ENCODE measurements at regions not wholly inside any gene's neighbourhood (a gene's known extent, or its start where the extent isn't known, plus 50 kb on each side); places are given as distances from the start of the nearest gene placed in this dataset.

DNA sequence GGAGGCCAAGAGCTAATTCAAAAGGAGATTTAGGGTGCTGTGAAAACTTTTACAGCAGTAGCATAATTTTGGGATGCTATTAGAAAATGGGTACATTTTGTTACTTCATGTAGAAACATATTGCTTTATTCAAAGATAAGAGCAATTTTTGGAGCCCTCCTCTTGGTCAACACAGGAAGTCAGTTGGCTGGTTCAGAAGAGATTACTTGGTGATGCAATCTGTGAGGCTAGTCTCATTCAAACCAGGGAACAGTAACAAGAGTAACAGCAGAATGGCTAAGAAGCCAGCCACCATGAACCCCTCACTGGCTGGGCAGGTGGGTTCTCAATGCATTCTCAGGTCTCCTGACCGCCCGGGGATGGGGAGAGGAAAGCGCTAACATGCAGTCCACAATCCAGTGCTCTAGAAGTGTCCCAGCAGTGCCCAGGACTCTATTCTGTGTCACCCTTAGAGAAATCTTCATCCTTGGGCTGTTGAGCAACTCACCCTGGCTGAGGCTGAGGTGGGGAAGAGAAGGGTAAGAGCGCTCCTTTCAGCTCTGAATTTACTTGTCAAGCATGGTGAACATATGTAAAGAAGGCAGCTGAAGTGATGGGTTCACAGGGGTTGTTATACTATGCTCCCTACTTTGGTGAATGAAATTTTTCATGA is 262.2 kb upstream of the UBASH3B start:
- no peak overlapping the region for H3K4me3 Mint-ChIP-seq
- no peak overlapping the region for H3K27ac Mint-ChIP-seq
- H3K27me3 Mint-ChIP-seq, result peaks cover 7% of the 10 kb centered on the region
- ATAC-seq (no peak), DNase-seq (no peak)
- peaks cover 5% of the 10 kb centered on the region for H3K4me1 Mint-ChIP-seq
- H3K9me3 Mint-ChIP-seq (ENCODE audit: low read depth), result peaks cover 2% of the 10 kb centered on the region
- ChIA-PET POLR2A (no interaction called here), CTCF (interaction anchor here (0.9 to 1.3 kb wide), 2 partner anchors 9 kb away, joined by 3 read pairs; no protein-coding TSS in a partner anchor)
- intact Hi-C loops (cut with DNase I, micrococcal nuclease), result no loop called here
- H3K36me3 Mint-ChIP-seq (ENCODE audit: low read depth), result no peaks in the 10 kb centered on the region

DNA sequence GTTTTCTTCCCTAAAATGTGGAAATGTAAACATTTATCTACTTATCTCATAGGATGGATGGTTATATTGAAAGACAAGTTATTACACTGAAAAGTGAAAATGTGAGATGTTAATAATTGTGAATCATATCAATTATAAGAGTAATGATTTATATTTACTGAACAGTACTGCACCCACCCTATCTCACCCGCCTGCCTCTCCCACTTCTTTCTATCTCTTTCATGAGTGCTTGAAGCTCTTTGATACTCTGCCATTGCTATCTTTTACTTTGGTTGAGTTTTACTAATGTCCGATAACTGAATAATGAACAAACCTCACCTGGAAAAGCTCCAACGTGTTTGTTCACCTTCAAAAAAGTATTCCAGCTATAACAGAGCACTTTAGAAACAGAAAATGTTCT is 263.0 kb upstream of the UBASH3B start:
- ChIA-PET POLR2A (no interaction called here), CTCF (interaction anchor here (1.3 kb wide), 1 partner anchor 10 kb away, joined by 3 read pairs; no protein-coding TSS in a partner anchor)
- H3K36me3 Mint-ChIP-seq (ENCODE audit: low read depth), result no peaks in the 10 kb centered on the region
- DNase-seq (no peak), ATAC-seq (no peak)
- H3K27me3 Mint-ChIP-seq, result peaks cover 7% of the 10 kb centered on the region
- no peak overlapping the region for H3K4me3 Mint-ChIP-seq
- no peaks in the 10 kb centered on the region for H3K4me1 Mint-ChIP-seq
- peaks cover 2% of the 10 kb centered on the region for H3K9me3 Mint-ChIP-seq (ENCODE audit: low read depth)
- H3K27ac Mint-ChIP-seq, result no peak overlapping the region
- intact Hi-C loops (cut with DNase I, micrococcal nuclease), result no loop called here

DNA sequence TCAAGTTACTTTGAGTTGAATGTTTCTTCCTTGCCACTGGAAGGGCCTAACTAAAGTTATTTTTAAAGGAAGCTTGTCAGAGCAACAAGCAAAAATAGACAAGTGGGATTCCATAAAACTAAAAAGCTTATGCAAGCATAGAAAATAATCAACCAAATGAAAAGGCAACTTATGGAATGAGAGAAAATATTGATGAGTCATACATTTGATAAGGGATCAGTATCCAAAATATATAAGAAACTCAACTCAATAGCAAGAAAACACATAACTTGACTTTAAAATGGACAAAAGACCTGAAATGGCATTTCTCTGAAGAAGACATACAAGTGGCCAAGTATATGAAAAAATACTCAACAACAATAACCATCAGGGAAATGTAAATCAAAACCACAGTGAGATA is 264.5 kb upstream of the UBASH3B start:
- H3K4me3 Mint-ChIP-seq, result no peak overlapping the region
- H3K27me3 Mint-ChIP-seq, result peaks cover 4% of the 10 kb centered on the region
- H3K9me3 Mint-ChIP-seq (ENCODE audit: low read depth), result peaks cover 2% of the 10 kb centered on the region
- H3K4me1 Mint-ChIP-seq, result no peaks in the 10 kb centered on the region
- ChIA-PET POLR2A (no interaction called here), CTCF (interaction anchor here (0.5 kb wide), 1 partner anchor 33 kb away, joined by 3 read pairs; no protein-coding TSS in a partner anchor)
- DNase-seq (no peak), ATAC-seq (no peak)
- H3K27ac Mint-ChIP-seq, result no peak overlapping the region
- intact Hi-C loops (cut with DNase I, micrococcal nuclease), result no loop called here
- no peaks in the 10 kb centered on the region for H3K36me3 Mint-ChIP-seq (ENCODE audit: low read depth)

DNA sequence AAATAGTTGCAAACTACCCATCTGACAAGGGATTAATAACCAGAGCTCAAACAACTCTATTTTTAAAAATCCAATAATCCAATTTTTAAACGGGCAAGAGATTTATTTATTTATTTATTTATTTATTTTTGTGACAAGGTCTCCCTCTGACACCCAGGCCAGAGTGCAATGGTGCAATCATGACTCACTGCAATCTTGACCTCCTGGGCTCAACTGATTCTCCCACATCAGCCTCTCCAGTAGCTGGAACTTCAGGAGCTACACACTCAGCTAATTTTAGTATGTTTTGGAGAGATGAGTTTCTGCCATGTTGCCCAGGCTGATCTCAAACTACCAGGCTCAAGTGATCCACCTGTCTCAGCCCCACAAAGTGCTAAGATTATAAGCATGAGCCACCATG is 267.2 kb upstream of the BLID start:
- Mint-ChIP-seq H3K4me3 (no peak overlapping the region), H3K27me3 (peaks cover 2% of the 10 kb centered on the region)
- intact Hi-C loops (cut with DNase I, micrococcal nuclease), result no loop called here

DNA sequence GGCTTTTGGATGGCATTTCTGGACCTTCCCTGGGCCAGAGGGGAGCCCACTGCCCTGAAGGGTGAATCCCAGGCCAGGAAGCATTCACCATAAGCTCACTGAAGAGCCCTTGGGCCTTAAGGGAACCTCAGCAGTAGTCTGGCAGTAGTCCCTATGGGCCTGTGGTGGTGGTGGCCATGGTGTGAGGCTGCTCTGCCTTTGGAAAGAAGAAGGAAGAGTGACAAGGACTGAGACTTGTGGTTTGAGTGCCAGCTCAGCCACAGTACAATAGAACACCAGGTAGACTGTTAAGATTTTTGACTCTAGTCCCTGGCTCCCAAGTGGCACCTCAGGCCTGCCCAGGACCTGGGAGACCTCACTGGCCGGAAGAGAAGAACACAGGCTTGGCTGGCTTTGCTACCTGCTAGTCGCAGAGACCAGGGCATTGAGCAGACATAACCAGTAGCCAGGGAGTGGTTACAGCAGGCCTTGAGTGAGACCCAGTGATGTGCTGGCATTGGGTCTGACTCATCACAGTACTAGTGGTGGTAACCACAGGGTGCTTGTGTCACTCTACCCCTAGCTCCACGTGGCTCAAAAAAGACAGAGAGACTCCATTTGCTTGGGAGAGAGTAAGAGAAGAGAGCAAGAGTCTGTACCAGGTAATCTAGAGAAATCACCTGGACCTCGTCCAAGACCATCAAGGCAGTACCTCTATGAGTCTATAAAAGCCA is 259.8 kb upstream of the BLID start:
- H3K4me3 Mint-ChIP-seq, result no peak overlapping the region
- ChIA-PET CTCF (no interaction called here), POLR2A (no interaction called here)
- intact Hi-C loops (cut with DNase I, micrococcal nuclease), result no loop called here
- no peaks in the 10 kb centered on the region for H3K36me3 Mint-ChIP-seq (ENCODE audit: low read depth)
- no peak overlapping the region for H3K27ac Mint-ChIP-seq
- peaks cover 9% of the 10 kb centered on the region for H3K9me3 Mint-ChIP-seq (ENCODE audit: low read depth)
- H3K4me1 Mint-ChIP-seq, result no peaks in the 10 kb centered on the region
- peak; percentile 81 for ATAC-seq
- peaks cover 13% of the 10 kb centered on the region for H3K27me3 Mint-ChIP-seq
- peak; percentile 26 for DNase-seq

More for the DNA sequence above, 267.2 kb upstream of the BLID start:
- DNase-seq (no peak), ATAC-seq (no peak)
- H3K36me3 Mint-ChIP-seq (ENCODE audit: low read depth), result no peaks in the 10 kb centered on the region
- ChIA-PET POLR2A (no interaction called here), CTCF (no interaction called here)
- no peak overlapping the region for H3K27ac Mint-ChIP-seq
- no peaks in the 10 kb centered on the region for H3K4me1 Mint-ChIP-seq
- peaks cover 5% of the 10 kb centered on the region for H3K9me3 Mint-ChIP-seq (ENCODE audit: low read depth)

DNA sequence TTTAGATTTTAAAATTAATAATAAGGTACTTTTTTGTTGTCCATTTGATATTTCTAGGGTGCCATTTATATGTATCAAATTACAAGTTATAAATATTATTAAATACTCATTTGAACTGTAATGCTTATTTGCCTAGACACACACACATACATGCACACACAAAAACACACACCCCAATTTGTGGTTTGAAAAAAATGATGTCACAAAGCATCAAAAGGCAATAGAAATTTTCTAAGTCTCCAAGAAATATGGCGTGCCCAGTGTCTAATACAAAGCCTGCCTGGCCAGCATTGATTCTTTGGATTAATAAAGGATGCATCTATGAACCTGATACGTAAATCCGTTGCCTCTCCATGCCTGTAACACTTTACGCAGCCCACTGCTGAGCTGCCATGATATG is 252.8 kb upstream of the BLID start:
- H3K4me1 Mint-ChIP-seq, result no peaks in the 10 kb centered on the region
- no peak for DNase-seq
- ChIA-PET CTCF (no interaction called here), POLR2A (no interaction called here)
- no peak for ATAC-seq
- H3K36me3 Mint-ChIP-seq (ENCODE audit: low read depth), result no peaks in the 10 kb centered on the region
- peaks cover 14% of the 10 kb centered on the region for H3K27me3 Mint-ChIP-seq
- H3K9me3 Mint-ChIP-seq (ENCODE audit: low read depth), result no peaks in the 10 kb centered on the region
- no peak overlapping the region for H3K27ac Mint-ChIP-seq
- intact Hi-C loops (cut with DNase I, micrococcal nuclease), result no loop called here
- no peak overlapping the region for H3K4me3 Mint-ChIP-seq

DNA sequence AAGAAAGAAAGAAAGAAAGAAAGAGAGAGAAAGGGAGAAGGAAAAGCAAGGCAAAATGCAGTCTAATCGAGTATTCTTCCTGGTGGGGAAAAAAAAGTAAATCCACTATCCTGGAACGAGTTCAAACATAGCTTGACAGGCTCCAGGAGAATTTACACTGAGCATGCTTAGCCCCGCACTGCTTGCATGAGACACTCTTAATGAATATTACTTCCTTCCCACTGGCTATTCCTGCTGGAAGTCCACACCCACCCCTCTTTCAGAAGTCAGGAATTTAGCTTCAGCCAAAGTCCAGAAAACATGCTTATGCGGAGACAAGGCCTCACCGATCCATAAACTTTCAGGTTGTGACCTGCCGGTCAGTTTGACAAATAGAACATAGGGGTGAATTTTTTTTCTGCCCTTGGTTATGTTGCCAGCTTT is 251.8 kb upstream of the BLID start:
- ATAC-seq (no peak), DNase-seq (no peak)
- H3K27me3 Mint-ChIP-seq, result peaks cover 13% of the 10 kb centered on the region
- no peak overlapping the region for H3K27ac Mint-ChIP-seq
- intact Hi-C loops (cut with DNase I, micrococcal nuclease), result no loop called here
- POLR2A ChIA-PET, result no interaction called here
- no peaks in the 10 kb centered on the region for H3K4me1 Mint-ChIP-seq
- no peaks in the 10 kb centered on the region for H3K9me3 Mint-ChIP-seq (ENCODE audit: low read depth)
- CTCF ChIA-PET, result no interaction called here
- H3K36me3 Mint-ChIP-seq (ENCODE audit: low read depth), result no peaks in the 10 kb centered on the region
- no peak overlapping the region for H3K4me3 Mint-ChIP-seq

DNA sequence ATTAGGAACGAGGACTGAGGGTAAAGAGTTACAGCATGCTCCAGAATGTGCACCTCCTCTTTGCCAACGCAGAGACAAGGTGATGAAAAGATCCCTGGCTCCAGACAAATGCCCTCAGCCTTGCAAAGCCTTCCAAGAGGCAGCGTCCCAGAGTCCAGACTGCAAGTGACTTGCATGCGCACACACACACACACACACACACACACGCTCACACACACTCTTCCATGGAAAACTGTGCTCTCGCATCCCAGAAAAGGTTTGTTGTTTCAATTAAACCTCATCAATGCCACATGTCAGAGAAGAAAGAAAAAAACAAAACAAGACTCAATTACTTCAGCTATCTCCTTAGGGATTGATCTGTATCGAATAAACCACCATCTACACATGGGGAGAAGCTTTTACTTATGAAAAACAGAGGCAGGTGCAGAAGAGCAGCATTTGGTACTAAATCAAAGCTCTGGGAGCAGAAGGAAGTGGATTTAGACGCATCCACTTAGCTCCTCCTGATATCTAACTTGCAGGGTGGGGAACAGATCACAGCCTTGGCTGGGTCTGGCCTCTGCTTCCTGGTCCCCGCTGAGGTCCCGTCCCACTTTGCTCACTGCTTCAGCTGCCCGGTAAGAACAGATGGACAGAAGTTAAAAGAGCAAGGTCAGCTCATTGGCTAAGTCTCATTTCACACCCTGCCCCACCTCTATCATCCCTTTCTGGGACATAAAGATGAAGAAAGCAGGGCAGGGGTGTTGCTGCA is 249.8 kb upstream of the BLID start:
- intact Hi-C loops (cut with DNase I, micrococcal nuclease), result no loop called here
- DNase-seq (no peak), ATAC-seq (no peak)
- no peak overlapping the region for H3K27ac Mint-ChIP-seq
- CTCF ChIA-PET, result no interaction called here
- no peak overlapping the region for H3K4me3 Mint-ChIP-seq
- no peaks in the 10 kb centered on the region for H3K4me1 Mint-ChIP-seq
- H3K27me3 Mint-ChIP-seq, result peaks cover 11% of the 10 kb centered on the region
- POLR2A ChIA-PET, result no interaction called here
- no peaks in the 10 kb centered on the region for H3K36me3 Mint-ChIP-seq (ENCODE audit: low read depth)
- H3K9me3 Mint-ChIP-seq (ENCODE audit: low read depth), result no peaks in the 10 kb centered on the region

DNA sequence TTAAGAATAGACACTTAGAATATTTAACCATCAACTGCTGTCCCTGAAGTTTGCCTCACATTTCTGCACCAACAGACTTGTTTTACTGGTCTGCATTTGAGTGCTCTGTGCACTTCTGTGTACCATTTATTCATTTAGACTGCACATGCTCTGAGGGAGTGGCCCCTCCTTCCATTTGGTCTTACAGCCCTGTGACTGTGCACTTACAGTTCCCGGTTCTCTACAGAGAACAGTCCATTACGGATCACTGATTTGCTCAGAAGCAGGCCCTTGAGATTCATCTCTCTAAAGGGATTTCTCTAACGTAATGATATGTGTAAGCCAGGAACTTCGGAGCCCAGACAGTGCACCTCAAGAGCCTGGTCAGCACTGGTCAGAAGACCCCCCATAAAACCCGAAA is 247.3 kb upstream of the BLID start:
- Mint-ChIP-seq H3K36me3 (ENCODE audit: low read depth) (no peaks in the 10 kb centered on the region), H3K4me1 (no peaks in the 10 kb centered on the region), H3K4me3 (no peak overlapping the region), H3K27me3 (peaks cover 11% of the 10 kb centered on the region), H3K27ac (no peak overlapping the region), H3K9me3 (ENCODE audit: low read depth) (no peaks in the 10 kb centered on the region)
- ATAC-seq (no peak), DNase-seq (no peak)
- ChIA-PET POLR2A (no interaction called here), CTCF (no interaction called here)
- intact Hi-C loops (cut with DNase I, micrococcal nuclease), result loop anchor here in 1 of 2 experiments (5.0 kb wide), 1 partner anchor 706 kb away; no protein-coding TSS in a partner anchor

DNA sequence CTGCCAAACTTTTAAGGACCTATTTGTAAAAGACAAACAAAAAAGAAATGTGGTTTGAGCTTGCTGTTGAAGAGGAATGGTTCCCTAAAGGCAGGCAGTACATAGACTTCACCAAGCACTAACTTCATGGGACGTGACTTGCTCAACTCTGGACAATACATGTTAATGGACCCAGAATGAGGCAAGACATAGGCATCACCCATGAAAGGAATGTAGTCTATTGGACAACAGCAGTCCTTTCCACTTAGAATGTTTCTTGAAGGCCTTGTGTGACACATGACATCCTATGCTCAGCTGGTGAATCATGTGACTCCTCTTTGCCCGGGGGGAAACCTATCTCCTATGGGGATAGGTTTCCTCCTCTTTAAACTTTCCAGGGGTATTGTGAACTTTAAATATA is 246.4 kb upstream of the BLID start:
- peaks cover 13% of the 10 kb centered on the region for H3K27me3 Mint-ChIP-seq
- no peak overlapping the region for H3K4me3 Mint-ChIP-seq
- CTCF ChIA-PET, result no interaction called here
- H3K4me1 Mint-ChIP-seq, result no peaks in the 10 kb centered on the region
- DNase-seq, result no peak
- ATAC-seq, result no peak
- intact Hi-C loops (cut with DNase I, micrococcal nuclease), result loop anchor here in 1 of 2 experiments (5.0 kb wide), 1 partner anchor 705 kb away; no protein-coding TSS in a partner anchor
- no peak overlapping the region for H3K27ac Mint-ChIP-seq
- no peaks in the 10 kb centered on the region for H3K9me3 Mint-ChIP-seq (ENCODE audit: low read depth)
- H3K36me3 Mint-ChIP-seq (ENCODE audit: low read depth), result no peaks in the 10 kb centered on the region
- POLR2A ChIA-PET, result no interaction called here

DNA sequence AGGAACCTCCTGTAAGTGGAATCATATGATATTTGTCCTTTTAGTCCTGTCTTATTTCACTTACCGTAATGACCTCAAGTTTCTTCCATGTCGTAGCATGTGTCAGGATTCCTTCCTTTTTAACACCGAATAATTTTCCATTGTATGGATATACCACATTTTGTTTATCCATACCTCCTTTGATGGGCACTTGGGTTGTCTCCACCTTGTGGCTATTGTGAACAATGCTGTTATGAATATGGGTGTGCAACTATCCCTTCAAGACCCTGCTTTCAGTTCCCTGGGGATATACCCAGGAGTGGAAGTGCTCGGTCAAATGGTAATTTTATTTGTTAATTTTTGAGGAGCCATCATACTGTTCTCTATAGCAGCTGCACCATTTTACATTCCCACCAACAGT is 244.9 kb upstream of the BLID start:
- intact Hi-C loops (cut with DNase I, micrococcal nuclease), result loop anchor here in 1 of 2 experiments (5.0 kb wide), 1 partner anchor 704 kb away; no protein-coding TSS in a partner anchor
- H3K27me3 Mint-ChIP-seq, result peaks cover 11% of the 10 kb centered on the region
- H3K4me3 Mint-ChIP-seq, result no peak overlapping the region
- ATAC-seq (no peak), DNase-seq (no peak)
- no peak overlapping the region for H3K27ac Mint-ChIP-seq
- no peaks in the 10 kb centered on the region for H3K4me1 Mint-ChIP-seq
- POLR2A ChIA-PET, result no interaction called here
- no peaks in the 10 kb centered on the region for H3K36me3 Mint-ChIP-seq (ENCODE audit: low read depth)
- CTCF ChIA-PET, result no interaction called here
- no peaks in the 10 kb centered on the region for H3K9me3 Mint-ChIP-seq (ENCODE audit: low read depth)

DNA sequence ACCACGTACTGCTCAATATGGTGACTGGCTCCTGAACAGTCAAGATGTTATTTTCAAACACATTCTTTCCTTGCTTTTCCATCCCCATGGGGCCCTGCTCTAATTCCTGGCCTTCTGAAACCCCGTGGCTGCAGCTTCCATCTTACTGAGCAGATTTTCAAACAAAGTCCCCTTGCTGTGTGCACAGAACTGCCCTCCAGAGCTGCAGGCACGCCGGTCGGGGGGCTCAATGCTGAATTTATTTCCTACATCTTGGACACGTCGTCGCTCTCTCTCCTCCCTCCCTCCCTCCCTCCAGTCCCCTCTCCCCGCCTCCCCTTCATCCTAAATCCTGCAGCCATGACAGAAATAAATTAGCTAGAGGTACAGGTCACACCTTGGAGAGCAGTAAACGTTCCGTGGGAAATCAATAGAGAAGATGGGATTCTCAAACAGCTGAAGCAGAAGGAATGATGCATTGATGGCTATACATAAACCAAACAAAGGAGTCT is 243.1 kb upstream of the BLID start:
- CTCF ChIA-PET, result no interaction called here
- Mint-ChIP-seq H3K36me3 (ENCODE audit: low read depth) (no peaks in the 10 kb centered on the region), H3K4me3 (no peak overlapping the region), H3K27ac (no peak overlapping the region), H3K27me3 (peaks cover 7% of the 10 kb centered on the region), H3K4me1 (no peaks in the 10 kb centered on the region), H3K9me3 (ENCODE audit: low read depth) (peaks cover 4% of the 10 kb centered on the region)
- intact Hi-C loops (cut with DNase I, micrococcal nuclease), result no loop called here
- ATAC-seq, result no peak
- no peak for DNase-seq
- POLR2A ChIA-PET, result no interaction called here
